ENCODE measurements at regions not wholly inside any gene's neighbourhood (a gene's known extent, or its start where the extent isn't known, plus 50 kb on each side); places are given as distances from the start of the nearest gene placed in this dataset.
A peak's percentile ranks its signal among the peaks of the same experiment; 100 is the strongest.

DNA sequence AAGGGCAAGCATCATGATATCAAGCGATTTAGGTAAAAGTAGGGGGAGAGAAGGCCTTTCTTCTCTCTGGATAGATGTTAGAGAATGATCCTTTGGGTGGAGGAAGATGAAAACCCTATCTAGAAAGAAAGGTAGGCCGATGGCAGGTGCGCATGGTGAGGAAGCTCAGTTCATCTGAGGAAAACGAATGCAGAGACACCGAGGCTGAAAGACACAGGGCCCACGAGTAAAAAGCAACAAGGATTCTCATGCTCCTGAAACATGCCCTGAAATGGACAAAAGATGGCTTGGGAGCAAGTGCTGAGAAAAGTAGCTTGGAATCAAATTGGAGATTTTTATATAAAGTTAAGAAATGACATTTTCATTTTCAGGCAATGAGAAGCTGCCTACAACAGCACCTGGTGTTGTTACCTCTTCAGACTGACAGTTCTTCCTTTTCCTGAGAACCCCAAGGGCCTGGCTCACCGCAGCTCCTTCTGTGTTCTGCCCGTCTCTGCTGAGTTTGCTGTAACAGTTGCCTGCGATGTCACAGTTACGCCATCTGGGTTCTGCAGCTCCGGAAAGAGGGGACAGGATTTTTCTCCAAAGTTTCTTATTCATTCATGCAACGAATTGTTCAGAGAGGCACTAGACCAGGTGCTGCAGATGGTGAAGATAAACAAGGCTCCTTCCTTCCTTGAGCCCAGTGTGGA is 402.0 kb upstream of the KLF6 start:
- H3K4me1 Mint-ChIP-seq (ENCODE audit: low read depth): peaks cover 10% of the 10 kb centered on the region
- H3K27ac Mint-ChIP-seq: no peak overlapping the region
- no peaks in the 10 kb centered on the region for H3K27me3 Mint-ChIP-seq (ENCODE audit: low read depth)
- peaks cover 2% of the 10 kb centered on the region in 2 donors for H3K9me3 Mint-ChIP-seq
- ATAC-seq (replicated peaks in 1 of 2): no peak
- no peak overlapping the region for H3K4me3 Mint-ChIP-seq
- H3K36me3 Mint-ChIP-seq (ENCODE audit: insufficient read depth in 2 of 2): no peaks in the 10 kb centered on the region
- DNase-seq: no peak

GRCh38 chr10:4183761-4184261 is 398.8 kb upstream of the KLF6 start:
- no peaks in the 10 kb centered on the region for H3K9me3 Mint-ChIP-seq
- ATAC-seq (replicated peaks in 1 of 2): no peak
- no peak overlapping the region for H3K27ac Mint-ChIP-seq

GRCh38 chr10:4181621-4182049 is 396.6 kb upstream of the KLF6 start:
- DNase-seq: no peak
- Mint-ChIP-seq H3K4me3 (peak overlapping the region; percentile 24 to 67), H3K36me3 (ENCODE audit: insufficient read depth in 2 of 2) (no peaks in the 10 kb centered on the region), H3K27me3 (ENCODE audit: low read depth) (no peaks in the 10 kb centered on the region), H3K4me1 (ENCODE audit: low read depth) (peaks cover 19% of the 10 kb centered on the region), H3K27ac (no peak overlapping the region), H3K9me3 (no peaks in the 10 kb centered on the region)
- ATAC-seq (replicated peaks in 1 of 2): peak; percentile 43 to 73

More at GRCh38 chr10:4183761-4184261, 398.8 kb upstream of the KLF6 start:
- DNase-seq: no peak
- Mint-ChIP-seq H3K4me3 (no peak overlapping the region), H3K36me3 (ENCODE audit: insufficient read depth in 2 of 2) (no peaks in the 10 kb centered on the region), H3K4me1 (ENCODE audit: low read depth) (peaks cover 22% of the 10 kb centered on the region), H3K27me3 (ENCODE audit: low read depth) (no peaks in the 10 kb centered on the region)

DNA sequence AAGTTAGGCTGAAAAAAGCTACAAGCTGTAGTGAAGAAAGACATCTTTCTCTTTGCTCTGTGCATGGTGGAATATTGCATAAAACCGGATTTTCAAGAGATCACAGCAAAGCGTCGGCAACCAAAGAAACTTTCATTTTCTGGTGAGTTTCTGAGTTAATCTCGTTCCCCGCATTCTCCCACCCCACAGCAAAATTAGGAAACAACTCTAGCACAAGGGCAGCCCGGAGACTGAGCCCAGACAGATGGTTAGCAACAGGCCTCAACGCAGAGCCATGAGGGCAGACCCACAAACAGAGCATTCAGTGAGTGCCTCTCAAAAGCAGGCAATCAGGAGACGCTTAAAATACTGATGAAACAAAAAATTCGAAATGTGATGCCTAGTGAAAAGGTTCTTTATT is 396.1 kb upstream of the KLF6 start:
- Mint-ChIP-seq H3K27me3 (ENCODE audit: low read depth) (no peaks in the 10 kb centered on the region), H3K36me3 (ENCODE audit: insufficient read depth in 2 of 2) (no peaks in the 10 kb centered on the region), H3K9me3 (no peaks in the 10 kb centered on the region), H3K4me3 (peak overlapping the region in 1 of 2 donors; percentile 24), H3K4me1 (ENCODE audit: low read depth) (peaks cover 19% of the 10 kb centered on the region), H3K27ac (no peak overlapping the region)
- ATAC-seq (replicated peaks in 1 of 2) (no peak), DNase-seq (no peak)

DNA sequence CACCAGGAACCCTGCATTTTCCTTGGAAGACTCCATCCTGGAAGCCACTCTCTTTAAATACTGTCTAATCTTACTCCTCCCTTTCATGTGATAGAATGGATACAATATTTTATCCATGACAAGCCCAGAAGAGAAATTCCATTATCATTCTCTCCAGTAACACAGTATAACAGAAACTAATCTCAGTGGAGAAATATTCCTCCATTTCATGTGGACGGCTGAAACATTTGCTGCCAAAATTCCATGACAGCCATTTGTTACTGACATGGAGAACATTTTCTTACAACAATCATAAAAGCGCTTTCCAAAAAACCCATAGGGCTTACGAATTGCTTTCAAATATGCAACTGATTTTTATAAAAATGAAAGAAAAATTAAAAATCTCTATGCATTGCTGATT is 392.8 kb upstream of the KLF6 start:
- ATAC-seq (replicated peaks in 1 of 2): no peak
- Mint-ChIP-seq H3K36me3 (ENCODE audit: insufficient read depth in 2 of 2) (no peaks in the 10 kb centered on the region), H3K9me3 (no peaks in the 10 kb centered on the region), H3K27ac (no peak overlapping the region), H3K4me1 (ENCODE audit: low read depth) (peaks cover 27% of the 10 kb centered on the region), H3K4me3 (no peak overlapping the region), H3K27me3 (ENCODE audit: low read depth) (no peaks in the 10 kb centered on the region)
- no peak for DNase-seq

- Mint-ChIP-seq H3K27ac (no peak overlapping the region), H3K27me3 (ENCODE audit: low read depth) (no peaks in the 10 kb centered on the region), H3K9me3 (peaks cover 4% of the 10 kb centered on the region in 2 donors), H3K4me1 (ENCODE audit: low read depth) (peaks cover 17% of the 10 kb centered on the region), H3K36me3 (ENCODE audit: insufficient read depth in 2 of 2) (peaks cover 0 to 6% of the 10 kb centered on the region in 2 donors), H3K4me3 (no peak overlapping the region)
- no peak for ATAC-seq (replicated peaks in 1 of 2)
- DNase-seq: no peak
Measured at GRCh38 chr10:4176500-4177281, 391.7 kb upstream of the KLF6 start.

- Mint-ChIP-seq H3K27ac (no peak overlapping the region), H3K4me3 (no peak overlapping the region), H3K4me1 (ENCODE audit: low read depth) (peaks cover 9% of the 10 kb centered on the region), H3K36me3 (ENCODE audit: insufficient read depth in 2 of 2) (peaks cover 0 to 6% of the 10 kb centered on the region in 2 donors), H3K27me3 (ENCODE audit: low read depth) (no peaks in the 10 kb centered on the region), H3K9me3 (peaks cover 4% of the 10 kb centered on the region in 2 donors)
- DNase-seq: no peak
- ATAC-seq (replicated peaks in 1 of 2): no peak
Measured at GRCh38 chr10:4174197-4174596, 389.2 kb upstream of the KLF6 start.

DNA sequence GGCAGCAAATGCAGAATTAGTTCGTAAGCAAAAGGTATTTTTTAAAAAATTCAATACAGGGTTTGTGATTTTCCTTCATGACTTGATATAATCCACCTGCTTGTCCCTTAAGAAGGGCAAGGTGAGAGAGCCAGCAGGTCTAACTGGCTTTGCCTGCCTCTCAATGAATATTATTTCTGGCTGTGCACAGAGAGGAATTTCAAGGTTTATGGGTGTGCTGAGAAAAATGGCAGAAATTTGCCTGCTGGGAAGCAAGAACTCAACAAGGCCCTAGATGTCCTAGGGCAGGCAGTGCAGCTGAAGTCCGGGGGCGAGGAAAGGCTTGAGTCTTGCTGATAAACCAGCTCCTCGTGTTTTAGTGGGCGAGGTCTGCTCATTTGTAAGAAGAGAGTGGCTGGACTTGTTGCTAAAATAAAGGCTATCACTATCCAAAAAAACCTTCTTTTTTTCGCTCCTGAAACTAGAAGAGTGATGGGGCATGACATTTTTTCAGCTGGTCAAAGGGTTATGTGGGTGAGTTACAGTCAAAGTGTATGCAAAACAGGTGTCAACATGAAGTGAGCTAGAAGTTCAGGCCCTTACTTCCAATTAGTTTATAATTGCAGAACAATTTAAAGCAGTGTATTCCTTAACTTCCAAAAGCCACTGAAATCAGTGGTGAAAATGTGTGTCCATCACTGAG is 385.8 kb upstream of the KLF6 start:
- H3K36me3 Mint-ChIP-seq (ENCODE audit: insufficient read depth in 2 of 2): peaks cover 0 to 6% of the 10 kb centered on the region in 2 donors
- ATAC-seq (replicated peaks in 1 of 2): no peak

DNA sequence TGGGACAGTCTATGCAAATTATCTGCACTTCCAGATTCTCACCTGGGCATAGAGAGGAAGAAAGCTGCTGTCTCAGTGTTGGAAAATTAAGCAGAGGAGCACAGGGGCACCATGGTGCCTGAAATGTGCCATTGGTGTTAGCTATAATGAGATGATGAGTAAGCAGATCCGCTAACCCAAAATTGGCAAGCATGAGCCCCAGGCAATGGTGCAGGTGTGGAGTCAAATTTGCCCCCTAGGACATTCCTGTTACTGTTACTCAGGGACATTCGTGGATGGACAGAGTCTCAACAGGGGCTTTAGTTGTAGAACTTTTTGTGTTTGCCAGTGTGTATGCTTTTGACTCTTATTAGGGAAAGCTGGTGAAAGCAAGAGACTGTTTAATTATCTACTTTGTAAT is 385.2 kb upstream of the KLF6 start:
- DNase-seq: no peak
- no peak overlapping the region for H3K27ac Mint-ChIP-seq
- no peak for ATAC-seq (replicated peaks in 1 of 2)
- no peaks in the 10 kb centered on the region for H3K27me3 Mint-ChIP-seq (ENCODE audit: low read depth)
- no peaks in the 10 kb centered on the region for H3K4me1 Mint-ChIP-seq (ENCODE audit: low read depth)
- peaks cover 0 to 6% of the 10 kb centered on the region in 2 donors for H3K36me3 Mint-ChIP-seq (ENCODE audit: insufficient read depth in 2 of 2)
- H3K9me3 Mint-ChIP-seq: peaks cover 4 to 6% of the 10 kb centered on the region in 2 donors
- H3K4me3 Mint-ChIP-seq: no peak overlapping the region

More for the DNA sequence above, 385.8 kb upstream of the KLF6 start:
- no peak for DNase-seq
- Mint-ChIP-seq H3K9me3 (peaks cover 4 to 6% of the 10 kb centered on the region in 2 donors), H3K27ac (no peak overlapping the region), H3K27me3 (ENCODE audit: low read depth) (no peaks in the 10 kb centered on the region), H3K4me3 (no peak overlapping the region), H3K4me1 (ENCODE audit: low read depth) (peaks cover 5% of the 10 kb centered on the region)

- H3K27ac Mint-ChIP-seq: no peak overlapping the region
- H3K9me3 Mint-ChIP-seq: peaks cover 4 to 6% of the 10 kb centered on the region in 2 donors
- DNase-seq (no peak), ATAC-seq (replicated peaks in 1 of 2) (no peak)
- H3K4me3 Mint-ChIP-seq: no peak overlapping the region
- no peaks in the 10 kb centered on the region for H3K27me3 Mint-ChIP-seq (ENCODE audit: low read depth)
- H3K36me3 Mint-ChIP-seq (ENCODE audit: insufficient read depth in 2 of 2): peaks cover 0 to 6% of the 10 kb centered on the region in 2 donors
- H3K4me1 Mint-ChIP-seq (ENCODE audit: low read depth): no peaks in the 10 kb centered on the region
Measured at GRCh38 chr10:4169448-4169847, 384.4 kb upstream of the KLF6 start.

GRCh38 chr10:4167216-4167615 is 382.2 kb upstream of the KLF6 start:
- H3K4me1 Mint-ChIP-seq (ENCODE audit: low read depth): no peaks in the 10 kb centered on the region
- H3K9me3 Mint-ChIP-seq: peaks cover 4 to 5% of the 10 kb centered on the region in 2 donors
- no peak overlapping the region for H3K27ac Mint-ChIP-seq
- ATAC-seq (replicated peaks in 1 of 2): no peak
- no peaks in the 10 kb centered on the region for H3K27me3 Mint-ChIP-seq (ENCODE audit: low read depth)
- H3K36me3 Mint-ChIP-seq (ENCODE audit: insufficient read depth in 2 of 2): peaks cover 0 to 4% of the 10 kb centered on the region in 2 donors
- no peak for DNase-seq
- no peak overlapping the region for H3K4me3 Mint-ChIP-seq

DNA sequence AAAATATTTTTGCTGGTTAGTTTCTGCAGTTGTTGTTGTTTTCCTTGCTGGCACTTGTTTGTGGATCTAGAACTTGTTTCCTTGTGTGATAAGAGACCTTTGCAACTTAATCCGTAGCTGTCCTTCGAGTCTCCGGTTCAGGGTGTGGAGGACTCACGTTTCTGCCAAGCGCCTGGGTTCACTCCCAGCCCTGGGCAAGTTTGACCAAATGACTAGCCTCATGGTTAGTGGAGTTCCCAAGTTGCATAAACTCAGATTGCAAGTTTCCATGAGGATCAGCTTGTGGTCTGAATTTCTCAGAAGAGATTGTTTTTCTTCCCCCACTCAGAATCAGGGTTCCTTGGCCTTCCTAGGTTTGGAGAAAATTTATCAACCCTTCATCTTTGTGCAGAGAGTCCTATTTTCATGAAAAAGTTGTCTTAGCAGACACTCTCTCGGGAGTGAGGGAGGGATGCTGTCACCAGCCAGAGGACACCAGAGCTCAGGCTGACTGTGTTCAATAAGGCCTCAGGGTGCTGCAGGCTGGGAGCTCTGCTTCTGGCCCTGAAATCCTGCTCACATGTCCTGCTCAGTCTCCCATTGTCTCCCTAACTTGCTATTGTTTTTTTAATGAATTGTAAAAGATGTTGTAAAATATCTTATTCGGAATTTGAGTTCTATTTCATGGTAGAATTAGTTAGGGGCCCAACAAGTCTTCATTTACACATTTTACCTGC is 377.7 kb upstream of the KLF6 start:
- no peaks in the 10 kb centered on the region for H3K27me3 Mint-ChIP-seq (ENCODE audit: low read depth)
- DNase-seq: no peak
- no peak overlapping the region for H3K4me3 Mint-ChIP-seq
- no peaks in the 10 kb centered on the region for H3K9me3 Mint-ChIP-seq
- no peaks in the 10 kb centered on the region for H3K36me3 Mint-ChIP-seq (ENCODE audit: insufficient read depth in 2 of 2)
- no peaks in the 10 kb centered on the region for H3K4me1 Mint-ChIP-seq (ENCODE audit: low read depth)
- no peak overlapping the region for H3K27ac Mint-ChIP-seq
- no peak for ATAC-seq (replicated peaks in 1 of 2)
